GM06990 (cell line): ENCODE measurements at regions not wholly inside any gene's neighbourhood (a gene's known extent, or its start where the extent isn't known, plus 50 kb on each side); places are given as distances from the start of the nearest gene placed in this dataset.
"Not testable (repeated sequence)": the region's sequence is repeated elsewhere in the genome, so short reads cannot be mapped to it uniquely, and the experiment has no call there.

ENCODE experiments used
- DNase-seq: peaks from one replicate; pipeline ENCODE4 v3.0.0-alpha.2; 2011; ENCODE audit not compliant: insufficient read length; ENCODE audit errors: extremely low read depth
- H3K27me3 ChIP-seq: replicated peaks from 2 replicates; pipeline ENCODE4 v1.6.0; 2011; ENCODE audit warnings: low read length; ENCODE audit not compliant: control insufficient read depth, insufficient read depth
- H3K36me3 ChIP-seq: 2 replicates; pipeline ENCODE4 v1.5.1; 2011; ENCODE audit warnings: low read length; ENCODE audit not compliant: control insufficient read depth, insufficient read depth
- H3K4me3 ChIP-seq: replicated peaks from 2 replicates; pipeline ENCODE4 v1.5.1; 2011; ENCODE audit warnings: low read depth, mild to moderate bottlenecking, control low read depth, low read length
- CTCF ChIP-seq: IDR thresholded peaks from 2 replicates; pipeline ENCODE4 v1.5.1; 2011; ENCODE audit warnings: low read length, control low read depth, mild to moderate bottlenecking, inconsistent platforms; ENCODE audit not compliant: insufficient read depth, poor library complexity, severe bottlenecking

DNA sequence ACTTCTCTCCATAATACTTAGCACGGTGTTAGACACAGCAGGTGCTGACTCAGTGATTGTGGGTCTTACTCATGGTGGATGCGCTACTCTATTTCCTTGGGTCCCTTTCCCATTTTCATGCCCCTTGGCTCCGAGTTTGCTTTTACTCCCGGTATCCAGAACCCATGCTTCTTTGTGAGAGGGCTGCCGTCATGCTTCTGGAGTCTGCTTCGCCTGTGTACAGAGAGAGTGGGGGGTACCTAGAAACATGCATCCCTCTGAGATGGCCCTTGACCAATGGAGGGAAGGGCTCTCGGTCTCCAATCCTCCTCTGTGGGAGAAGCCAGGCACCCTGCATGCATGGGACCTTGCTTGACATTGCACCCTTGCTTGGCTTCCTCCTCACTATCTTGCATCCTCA lies 160.4 kb downstream of the NRN1 start:
- H3K27me3 ChIP-seq: no peaks in the 10 kb centered on the region
- H3K4me3 ChIP-seq: no peak overlapping the region
- H3K36me3 ChIP-seq: no peaks in the 10 kb centered on the region
- DNase-seq: no peak
- no peak for TF ChIP-seq CTCF

GRCh38 chr6:5843078-5843477 lies 163.6 kb downstream of the NRN1 start:
- H3K36me3 ChIP-seq: no peaks in the 10 kb centered on the region
- DNase-seq: no peak
- H3K27me3 ChIP-seq: no peaks in the 10 kb centered on the region
- TF ChIP-seq CTCF: no peak
- H3K4me3 ChIP-seq: no peak overlapping the region

DNA sequence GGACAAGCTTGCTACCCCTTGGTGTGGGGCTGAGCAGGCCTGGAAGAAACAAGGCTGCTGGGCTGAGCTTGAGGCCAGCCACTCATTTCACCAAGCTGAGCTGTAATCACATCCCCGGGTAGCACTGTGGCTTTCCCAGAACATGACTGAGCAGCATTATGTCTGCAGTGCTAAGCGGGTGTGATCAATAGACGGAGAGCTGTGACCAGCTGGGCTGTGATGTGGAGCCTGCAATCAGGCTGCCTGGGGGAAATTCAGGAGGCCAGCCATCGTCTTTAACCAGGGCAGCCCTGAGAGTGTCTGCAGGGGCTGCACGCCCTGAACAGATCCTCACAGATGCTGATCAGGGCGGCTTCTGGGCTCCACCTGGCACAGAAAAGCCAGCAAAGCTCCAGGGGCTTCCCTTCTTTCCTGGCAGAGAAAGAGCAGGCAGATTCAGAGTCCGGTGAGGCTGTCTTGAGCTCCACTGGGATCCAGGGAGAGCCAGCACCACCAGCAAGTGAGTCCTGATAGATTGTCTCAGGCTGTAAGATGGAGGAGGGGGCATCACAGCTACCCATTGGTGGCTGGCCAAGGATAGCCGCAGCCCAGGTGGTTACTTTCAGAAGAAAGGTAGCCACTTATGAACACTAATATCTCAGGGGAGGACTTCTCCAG lies 165.9 kb downstream of the NRN1 start:
- Histone ChIP-seq H3K27me3 (no peaks in the 10 kb centered on the region), H3K36me3 (no peaks in the 10 kb centered on the region), H3K4me3 (no peak overlapping the region)
- DNase-seq: no peak
- TF ChIP-seq CTCF: no peak

GRCh38 chr6:5838656-5839396 lies 167.9 kb downstream of the NRN1 start:
- no peak overlapping the region for H3K4me3 ChIP-seq
- TF ChIP-seq CTCF: no peak
- DNase-seq: no peak
- H3K36me3 ChIP-seq: no peaks in the 10 kb centered on the region
- no peaks in the 10 kb centered on the region for H3K27me3 ChIP-seq

DNA sequence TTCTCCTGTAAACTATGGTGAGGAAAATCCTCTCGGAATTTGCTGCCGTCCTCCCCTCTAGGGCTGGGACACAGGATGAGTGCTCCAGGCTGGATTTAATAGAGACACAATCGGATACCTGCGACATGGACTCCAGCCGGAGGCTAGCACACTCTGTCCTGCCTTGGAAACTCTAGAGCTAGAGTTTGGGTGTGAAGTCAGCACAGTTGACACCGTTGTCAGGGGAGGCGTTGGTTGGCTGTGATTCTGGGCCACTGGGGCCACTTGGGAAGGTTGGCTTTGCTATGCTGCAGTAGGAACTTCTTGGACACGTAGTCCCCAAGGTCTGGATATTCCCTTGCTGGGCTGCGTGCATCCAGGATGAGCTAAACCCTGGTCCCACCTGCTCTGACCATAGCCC lies 169.4 kb downstream of the NRN1 start:
- Histone ChIP-seq H3K4me3 (no peak overlapping the region), H3K36me3 (no peaks in the 10 kb centered on the region), H3K27me3 (no peaks in the 10 kb centered on the region)
- no peak for TF ChIP-seq CTCF
- DNase-seq: no peak

GRCh38 chr6:5836597-5836996 lies 170.1 kb downstream of the NRN1 start:
- not testable (repeated sequence) for H3K36me3 ChIP-seq, DNase-seq, H3K4me3 ChIP-seq, H3K27me3 ChIP-seq
